ENCODE measurements at regions not wholly inside any gene's neighbourhood (a gene's known extent, or its start where the extent isn't known, plus 50 kb on each side); places are given as distances from the start of the nearest gene placed in this dataset.

DNA sequence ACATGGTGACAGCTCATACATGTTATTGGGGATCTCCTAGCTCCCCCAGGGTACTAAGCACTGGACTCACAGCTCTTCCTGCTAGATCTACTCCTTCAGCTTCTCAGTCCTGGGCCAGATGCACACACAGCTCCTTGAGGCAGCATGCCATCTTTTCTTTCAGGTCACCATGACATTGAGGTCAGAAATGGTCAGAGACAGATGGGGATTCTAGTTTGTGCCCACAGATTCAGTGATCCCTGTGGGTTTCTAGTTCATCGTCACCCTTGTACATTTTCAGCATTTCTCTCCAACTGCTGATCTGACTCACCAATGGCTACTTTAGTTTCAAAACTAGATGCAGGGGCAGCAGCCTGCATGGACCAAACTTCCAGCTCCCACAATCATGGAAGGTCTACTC is 560.7 kb upstream of the PSMD7 start:
- no peak for DNase-seq (ENCODE audit: insufficient read length, low spot score, missing footprints)
- Histone ChIP-seq H3K27me3 (ENCODE audit: insufficient read depth, low read length) (no peaks in the 10 kb centered on the region), H3K9me3 (ENCODE audit: low read depth, low read length) (no peaks in the 10 kb centered on the region), H3K36me3 (ENCODE audit: insufficient read depth, low read length) (no peaks in the 10 kb centered on the region), H3K4me1 (ENCODE audit: insufficient read depth, low read length) (peaks cover 10% of the 10 kb centered on the region), H3K4me2 (ENCODE audit: insufficient read depth, low read length) (no peak overlapping the region), H2AFZ (ENCODE audit: low read length) (no peak overlapping the region), H3K79me2 (ENCODE audit: insufficient read depth, low read length) (no peaks in the 10 kb centered on the region), H3K27ac (ENCODE audit: low read depth, low read length) (no peak overlapping the region), H3K4me3 (ENCODE audit: insufficient read depth, low read length) (no peak overlapping the region), H4K20me1 (ENCODE audit: insufficient read depth, low read length) (no peaks in the 10 kb centered on the region)
- TF ChIP-seq CTCF (IDR thresholded peaks at IDR 0.05; ENCODE audit: extremely low read depth, low read depth, low read length) = no peak

GRCh38 chr16:73735018-73735417 is 561.6 kb upstream of the PSMD7 start:
- no peaks in the 10 kb centered on the region for H3K27me3 ChIP-seq (ENCODE audit: insufficient read depth, low read length)
- H3K4me1 ChIP-seq (ENCODE audit: insufficient read depth, low read length) = peaks cover 10% of the 10 kb centered on the region
- no peak for TF ChIP-seq CTCF (IDR thresholded peaks at IDR 0.05; ENCODE audit: extremely low read depth, low read depth, low read length)
- H3K79me2 ChIP-seq (ENCODE audit: insufficient read depth, low read length) = no peaks in the 10 kb centered on the region
- peak overlapping the region; percentile 54 for H3K4me2 ChIP-seq (ENCODE audit: insufficient read depth, low read length)
- no peak for DNase-seq (ENCODE audit: insufficient read length, low spot score, missing footprints)
- no peaks in the 10 kb centered on the region for H4K20me1 ChIP-seq (ENCODE audit: insufficient read depth, low read length)
- H3K27ac ChIP-seq (ENCODE audit: low read depth, low read length) = no peak overlapping the region
- H3K36me3 ChIP-seq (ENCODE audit: insufficient read depth, low read length) = no peaks in the 10 kb centered on the region
- H3K4me3 ChIP-seq (ENCODE audit: insufficient read depth, low read length) = no peak overlapping the region
- no peaks in the 10 kb centered on the region for H3K9me3 ChIP-seq (ENCODE audit: low read depth, low read length)
- H2AFZ ChIP-seq (ENCODE audit: low read length) = no peak overlapping the region

- Histone ChIP-seq H2AFZ (ENCODE audit: low read length) (no peak overlapping the region), H3K4me3 (ENCODE audit: insufficient read depth, low read length) (no peak overlapping the region), H3K4me2 (ENCODE audit: insufficient read depth, low read length) (no peak overlapping the region), H3K27ac (ENCODE audit: low read depth, low read length) (no peak overlapping the region), H3K9me3 (ENCODE audit: low read depth, low read length) (peaks cover 2% of the 10 kb centered on the region), H3K36me3 (ENCODE audit: insufficient read depth, low read length) (no peaks in the 10 kb centered on the region), H4K20me1 (ENCODE audit: insufficient read depth, low read length) (no peaks in the 10 kb centered on the region), H3K79me2 (ENCODE audit: insufficient read depth, low read length) (no peaks in the 10 kb centered on the region), H3K4me1 (ENCODE audit: insufficient read depth, low read length) (peaks cover 10% of the 10 kb centered on the region), H3K27me3 (ENCODE audit: insufficient read depth, low read length) (no peaks in the 10 kb centered on the region)
- no peak for TF ChIP-seq CTCF (IDR thresholded peaks at IDR 0.05; ENCODE audit: extremely low read depth, low read depth, low read length)
- DNase-seq (ENCODE audit: insufficient read length, low spot score, missing footprints) = peak; percentile 56
These were observed 563.9 kb upstream of the PSMD7 start for GRCh38 chr16:73732681-73733080.

DNA sequence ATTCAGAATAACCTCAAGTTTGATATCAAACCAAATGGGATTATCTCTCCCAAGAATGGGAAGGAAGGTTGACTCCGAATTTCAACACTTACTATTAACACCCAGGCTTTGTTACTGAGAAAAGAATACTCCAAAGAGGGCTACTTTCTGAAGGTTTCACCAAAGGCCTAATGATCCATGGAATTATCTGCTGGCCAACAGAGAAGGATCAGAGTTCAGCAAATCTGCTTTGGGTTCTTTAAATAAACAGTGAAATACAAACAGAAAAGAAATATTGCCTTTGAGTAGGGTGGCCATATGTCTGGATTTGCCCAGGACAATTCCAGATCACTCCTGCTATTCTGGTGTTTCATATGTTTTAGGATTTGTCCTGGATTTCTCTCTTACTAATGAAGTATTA is 564.5 kb upstream of the PSMD7 start:
- no peak for TF ChIP-seq CTCF (IDR thresholded peaks at IDR 0.05; ENCODE audit: extremely low read depth, low read depth, low read length)
- Histone ChIP-seq H4K20me1 (ENCODE audit: insufficient read depth, low read length) (no peaks in the 10 kb centered on the region), H3K27me3 (ENCODE audit: insufficient read depth, low read length) (no peaks in the 10 kb centered on the region), H3K79me2 (ENCODE audit: insufficient read depth, low read length) (no peaks in the 10 kb centered on the region), H3K4me3 (ENCODE audit: insufficient read depth, low read length) (no peak overlapping the region), H3K9me3 (ENCODE audit: low read depth, low read length) (peaks cover 2% of the 10 kb centered on the region), H3K36me3 (ENCODE audit: insufficient read depth, low read length) (no peaks in the 10 kb centered on the region), H3K4me2 (ENCODE audit: insufficient read depth, low read length) (no peak overlapping the region), H2AFZ (ENCODE audit: low read length) (no peak overlapping the region), H3K4me1 (ENCODE audit: insufficient read depth, low read length) (peaks cover 10% of the 10 kb centered on the region), H3K27ac (ENCODE audit: low read depth, low read length) (no peak overlapping the region)
- no peak for DNase-seq (ENCODE audit: insufficient read length, low spot score, missing footprints)
